Tibial nerve (tissue), 4 donors: ENCODE measurements at regions not wholly inside any gene's neighbourhood (a gene's known extent, or its start where the extent isn't known, plus 50 kb on each side); places are given as distances from the start of the nearest gene placed in this dataset.

ENCODE experiments used
- EP300 ChIP-seq, 2 donors: sonication (generic); formaldehyde crosslinking; IDR thresholded peaks; one replicate each; pipeline ENCODE4 v1.6.1; 2017; ENCODE audit warnings: antibody characterized with exemption in 2 of 2, mild to moderate bottlenecking in 1 of 2
- TF ChIP-seq, protein P1 (sequence below), 5 experiments: fragments of 200-600 bp in 3 of 5; fragments of 450-650 bp in 2 of 5; sonication (generic) in 3 of 5; IDR thresholded peaks; one replicate each; pipeline ENCODE4 v1.5.1; 2016 to 2019; ENCODE audit warnings: antibody characterized with exemption in 5 of 5, mild to moderate bottlenecking in 3 of 5, moderate library complexity in 2 of 5

- TF ChIP-seq, protein P1, sequence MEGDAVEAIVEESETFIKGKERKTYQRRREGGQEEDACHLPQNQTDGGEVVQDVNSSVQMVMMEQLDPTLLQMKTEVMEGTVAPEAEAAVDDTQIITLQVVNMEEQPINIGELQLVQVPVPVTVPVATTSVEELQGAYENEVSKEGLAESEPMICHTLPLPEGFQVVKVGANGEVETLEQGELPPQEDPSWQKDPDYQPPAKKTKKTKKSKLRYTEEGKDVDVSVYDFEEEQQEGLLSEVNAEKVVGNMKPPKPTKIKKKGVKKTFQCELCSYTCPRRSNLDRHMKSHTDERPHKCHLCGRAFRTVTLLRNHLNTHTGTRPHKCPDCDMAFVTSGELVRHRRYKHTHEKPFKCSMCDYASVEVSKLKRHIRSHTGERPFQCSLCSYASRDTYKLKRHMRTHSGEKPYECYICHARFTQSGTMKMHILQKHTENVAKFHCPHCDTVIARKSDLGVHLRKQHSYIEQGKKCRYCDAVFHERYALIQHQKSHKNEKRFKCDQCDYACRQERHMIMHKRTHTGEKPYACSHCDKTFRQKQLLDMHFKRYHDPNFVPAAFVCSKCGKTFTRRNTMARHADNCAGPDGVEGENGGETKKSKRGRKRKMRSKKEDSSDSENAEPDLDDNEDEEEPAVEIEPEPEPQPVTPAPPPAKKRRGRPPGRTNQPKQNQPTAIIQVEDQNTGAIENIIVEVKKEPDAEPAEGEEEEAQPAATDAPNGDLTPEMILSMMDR (IDR thresholded peaks at IDR 0.05), result no peak
- no peak for TF ChIP-seq EP300 (IDR thresholded peaks at IDR 0.05)
Observed at GRCh38 chr1:19564366-19564765, 79.0 kb upstream of the CAPZB start.
